Chondrocyte (in vitro differentiated cells): ENCODE measurements at regions not wholly inside any gene's neighbourhood (a gene's known extent, or its start where the extent isn't known, plus 50 kb on each side); places are given as distances from the start of the nearest gene placed in this dataset.

ENCODE experiments used
- DNase-seq: peaks from one replicate; pipeline ENCODE4 v3.0.0; 2021; ENCODE audit warnings: mixed read lengths, low spot score
- H3K27ac Mint-ChIP-seq: one replicate; pipeline ENCODE4 v1.8.0; 2021; ENCODE audit warnings: mild to moderate bottlenecking, moderate library complexity, mixed read lengths; ENCODE audit not compliant: unreplicated experiment
- H3K27me3 Mint-ChIP-seq: 2 replicates; pipeline ENCODE4 v1.8.0; 2021; ENCODE audit warnings: low read depth, mixed read lengths
- H3K36me3 Mint-ChIP-seq: 2 replicates; pipeline ENCODE4 v1.8.0; 2021; ENCODE audit warnings: low read depth, mixed read lengths
- H3K4me1 Mint-ChIP-seq: 2 replicates; pipeline ENCODE4 v1.8.0; 2021; ENCODE audit warnings: low read depth, mild to moderate bottlenecking, mixed read lengths
- H3K4me3 Mint-ChIP-seq: one replicate; pipeline ENCODE4 v1.8.0; 2021; ENCODE audit warnings: mild to moderate bottlenecking, moderate library complexity, mixed read lengths; ENCODE audit not compliant: unreplicated experiment
- H3K9me3 Mint-ChIP-seq: 2 replicates; pipeline ENCODE4 v1.8.0; 2021; ENCODE audit warnings: low read depth, mixed read lengths
- CTCF ChIP-seq: fragments of 200-600 bp; sonication (generic); IDR thresholded peaks from 2 replicates; pipeline ENCODE4 v1.5.0; 2021; ENCODE audit warnings: antibody characterized with exemption, mild to moderate bottlenecking, moderate library complexity

- Mint-ChIP-seq H3K36me3 (no peaks in the 10 kb centered on the region), H3K4me3 (no peak overlapping the region), H3K4me1 (peaks cover 31% of the 10 kb centered on the region), H3K9me3 (no peaks in the 10 kb centered on the region), H3K27me3 (peaks cover 8% of the 10 kb centered on the region), H3K27ac (no peak overlapping the region)
- TF ChIP-seq CTCF: no peak
- DNase-seq: no peak
Measured at GRCh38 chr2:9767656-9768281, 75.5 kb upstream of the TAF1B start.

GRCh38 chr2:9768388-9768787 is 74.9 kb upstream of the TAF1B start:
- Mint-ChIP-seq H3K27me3 (peaks cover 8% of the 10 kb centered on the region), H3K4me1 (peaks cover 31% of the 10 kb centered on the region), H3K4me3 (no peak overlapping the region), H3K9me3 (no peaks in the 10 kb centered on the region), H3K27ac (no peak overlapping the region), H3K36me3 (no peaks in the 10 kb centered on the region)
- peak; percentile 53 for TF ChIP-seq CTCF
- DNase-seq: no peak

- H3K9me3 Mint-ChIP-seq: no peaks in the 10 kb centered on the region
- DNase-seq: no peak
Measured at GRCh38 chr2:9769171-9770005, 73.9 kb upstream of the TAF1B start.

GRCh38 chr2:9770006-9770307 is 73.3 kb upstream of the TAF1B start:
- Mint-ChIP-seq H3K27me3 (peaks cover 3% of the 10 kb centered on the region), H3K9me3 (no peaks in the 10 kb centered on the region), H3K4me3 (no peak overlapping the region), H3K27ac (no peak overlapping the region), H3K4me1 (peaks cover 31% of the 10 kb centered on the region), H3K36me3 (no peaks in the 10 kb centered on the region)
- DNase-seq: no peak
- no peak for TF ChIP-seq CTCF

More at GRCh38 chr2:9769171-9770005, 73.9 kb upstream of the TAF1B start:
- peaks cover 31% of the 10 kb centered on the region for H3K4me1 Mint-ChIP-seq
- no peak for TF ChIP-seq CTCF
- no peaks in the 10 kb centered on the region for H3K36me3 Mint-ChIP-seq
- no peak overlapping the region for H3K27ac Mint-ChIP-seq
- H3K27me3 Mint-ChIP-seq: peaks cover 8% of the 10 kb centered on the region
- H3K4me3 Mint-ChIP-seq: no peak overlapping the region

GRCh38 chr2:9770308-9771100 is 72.8 kb upstream of the TAF1B start:
- peaks cover 31% of the 10 kb centered on the region for H3K4me1 Mint-ChIP-seq
- peak; percentile 86 for TF ChIP-seq CTCF
- no peaks in the 10 kb centered on the region for H3K27me3 Mint-ChIP-seq
- peak overlapping the region; percentile 45 for H3K27ac Mint-ChIP-seq
- H3K9me3 Mint-ChIP-seq: no peaks in the 10 kb centered on the region
- DNase-seq: no peak
- no peak overlapping the region for H3K4me3 Mint-ChIP-seq
- no peaks in the 10 kb centered on the region for H3K36me3 Mint-ChIP-seq
